Gastroesophageal sphincter (tissue), 3 donors: ENCODE measurements at regions not wholly inside any gene's neighbourhood (a gene's known extent, or its start where the extent isn't known, plus 50 kb on each side); places are given as distances from the start of the nearest gene placed in this dataset.
"Not testable (repeated sequence)": the region's sequence is repeated elsewhere in the genome, so short reads cannot be mapped to it uniquely, and the experiment has no call there.

Experiments used
- EP300 ChIP-seq: sonication (generic); formaldehyde crosslinking; IDR thresholded peaks from one replicate; pipeline ENCODE4 v1.6.1; 2017; ENCODE audit warnings: antibody characterized with exemption, mild to moderate bottlenecking
- POLR2A ChIP-seq, 2 donors: fragments of 450-650 bp; IDR thresholded peaks; one replicate each; pipeline ENCODE4 v1.6.1; 2017; ENCODE audit warnings: antibody characterized with exemption in 2 of 2, mild to moderate bottlenecking in 2 of 2, moderate library complexity in 1 of 2
- POLR2AphosphoS5 ChIP-seq: sonication (generic); formaldehyde crosslinking; IDR thresholded peaks from one replicate; pipeline ENCODE4 v1.6.1; 2017; ENCODE audit warnings: antibody characterized with exemption
- TF ChIP-seq, protein P1 (sequence below), 4 experiments: fragments of 200-600 bp in 2 of 4; fragments of 450-650 bp in 2 of 4; sonication (generic) in 1 of 4; IDR thresholded peaks; one replicate each; pipeline ENCODE4 v1.5.1; 2017 to 2019; ENCODE audit warnings: antibody characterized with exemption in 4 of 4, mild to moderate bottlenecking in 2 of 4, moderate library complexity in 2 of 4

DNA sequence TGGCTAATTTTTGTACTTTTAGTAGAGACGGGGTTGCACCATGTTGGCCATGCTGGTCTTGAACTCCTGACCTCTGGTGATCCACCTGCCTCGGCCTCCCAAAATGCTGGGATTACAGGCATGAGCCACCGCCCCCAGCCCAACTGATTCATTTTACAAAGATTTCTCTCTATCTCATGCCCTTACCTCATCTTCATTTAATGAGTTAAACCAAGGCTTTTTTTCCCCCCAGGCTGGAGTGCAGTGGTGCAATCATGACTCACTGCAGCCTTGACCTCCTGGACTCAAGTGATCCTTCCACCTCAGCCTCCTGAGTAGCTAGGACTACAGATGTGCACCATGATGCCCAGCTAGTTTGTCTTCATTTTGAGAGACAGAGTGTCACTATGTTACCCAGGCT is 123.0 kb downstream of the GATA3 start:
- TF ChIP-seq, protein P1, sequence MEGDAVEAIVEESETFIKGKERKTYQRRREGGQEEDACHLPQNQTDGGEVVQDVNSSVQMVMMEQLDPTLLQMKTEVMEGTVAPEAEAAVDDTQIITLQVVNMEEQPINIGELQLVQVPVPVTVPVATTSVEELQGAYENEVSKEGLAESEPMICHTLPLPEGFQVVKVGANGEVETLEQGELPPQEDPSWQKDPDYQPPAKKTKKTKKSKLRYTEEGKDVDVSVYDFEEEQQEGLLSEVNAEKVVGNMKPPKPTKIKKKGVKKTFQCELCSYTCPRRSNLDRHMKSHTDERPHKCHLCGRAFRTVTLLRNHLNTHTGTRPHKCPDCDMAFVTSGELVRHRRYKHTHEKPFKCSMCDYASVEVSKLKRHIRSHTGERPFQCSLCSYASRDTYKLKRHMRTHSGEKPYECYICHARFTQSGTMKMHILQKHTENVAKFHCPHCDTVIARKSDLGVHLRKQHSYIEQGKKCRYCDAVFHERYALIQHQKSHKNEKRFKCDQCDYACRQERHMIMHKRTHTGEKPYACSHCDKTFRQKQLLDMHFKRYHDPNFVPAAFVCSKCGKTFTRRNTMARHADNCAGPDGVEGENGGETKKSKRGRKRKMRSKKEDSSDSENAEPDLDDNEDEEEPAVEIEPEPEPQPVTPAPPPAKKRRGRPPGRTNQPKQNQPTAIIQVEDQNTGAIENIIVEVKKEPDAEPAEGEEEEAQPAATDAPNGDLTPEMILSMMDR (IDR thresholded peaks at IDR 0.05), result not testable (repeated sequence)
- TF ChIP-seq POLR2A (IDR thresholded peaks at IDR 0.05); POLR2AphosphoS5; EP300: not testable (repeated sequence)
